ENCODE measurements at regions not wholly inside any gene's neighbourhood (a gene's known extent, or its start where the extent isn't known, plus 50 kb on each side); places are given as distances from the start of the nearest gene placed in this dataset.

DNA sequence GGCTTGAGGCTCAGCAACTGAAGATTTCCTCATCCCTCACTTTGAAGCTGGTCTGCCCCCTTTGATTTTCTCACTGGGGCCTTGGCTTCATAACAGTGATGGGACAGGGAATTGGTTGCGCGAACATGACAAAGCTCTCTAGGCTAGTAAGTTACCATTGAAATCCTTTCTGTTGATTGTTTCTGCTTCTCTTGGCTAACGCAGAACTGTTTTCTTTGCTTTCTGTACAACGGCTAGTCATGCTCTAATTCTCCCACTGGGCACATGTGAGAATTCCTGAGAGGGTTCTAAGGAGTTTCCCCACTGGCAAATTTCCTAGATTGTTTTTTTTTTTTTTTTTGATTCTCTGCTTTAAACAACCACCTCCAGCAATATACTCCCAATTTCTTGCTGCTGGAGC lies 738.6 kb downstream of the PCDH7 start:
- no peak overlapping the region for H3K14ac ChIP-seq (ENCODE audit: insufficient read length)
- H3K9me3 ChIP-seq (ENCODE audit: insufficient read depth in 2 of 2, low read depth in 1 of 2, low read length in 1 of 2) = peaks cover 0 to 4% of the 10 kb centered on the region in 2 experiments; a peak in 1 of 4 replicates
- H3K4me3 ChIP-seq (ENCODE audit: extremely low read depth in 1 of 4, insufficient read depth in 2 of 4, low read depth in 3 of 4, low read length in 4 of 4) = no peak overlapping the region
- CTCF ChIA-PET (ENCODE audit: partially characterized antibody) = no interaction called here
- H4K8ac ChIP-seq (ENCODE audit: extremely low read depth, insufficient read depth, low read length) = no peak overlapping the region
- H3K27me3 ChIP-seq (replicated peaks in 1 of 4; ENCODE audit: control insufficient read depth in 3 of 4, extremely low read depth in 1 of 4, insufficient read depth in 3 of 4, low read length in 3 of 4) = no peaks in the 10 kb centered on the region
- peaks cover 2% of the 10 kb centered on the region; the same call in 1 of the 2 replicates for H3K23me2 ChIP-seq (ENCODE audit: low read depth, low read length)
- no peak overlapping the region for H3K4me2 ChIP-seq (ENCODE audit: insufficient read depth in 1 of 2, low read depth in 2 of 2, low read length in 2 of 2)
- H3K4me1 ChIP-seq (replicated peaks in 1 of 4; ENCODE audit: control insufficient read depth in 3 of 4, insufficient read depth in 4 of 4, low read length in 3 of 4) = peaks cover 0 to 4% (median 0%) of the 10 kb centered on the region in 4 experiments; a peak in 1 of 7 replicates
- H2BK15ac ChIP-seq (ENCODE audit: low read length) = no peak overlapping the region
- no peak overlapping the region for H3K9ac ChIP-seq (replicated peaks in 1 of 4; ENCODE audit: extremely low read depth in 1 of 4, low read depth in 3 of 4, low read length in 3 of 4)
- H3K79me2 ChIP-seq (ENCODE audit: control insufficient read depth in 1 of 2, insufficient read depth in 2 of 2, low read length in 2 of 2) = no peaks in the 10 kb centered on the region
- H3K56ac ChIP-seq (replicated peaks; ENCODE audit: insufficient read length, low read depth, low read length) = no peak overlapping the region
- H4K91ac ChIP-seq (replicated peaks; ENCODE audit: insufficient read length, low read length) = no peak overlapping the region
- FAIRE-seq = no peak
- H2BK5ac ChIP-seq (ENCODE audit: low read depth, low read length) = no peak overlapping the region
- H3K79me1 ChIP-seq (ENCODE audit: low read depth, low read length) = no peaks in the 10 kb centered on the region
- H2AFZ ChIP-seq (ENCODE audit: low read length) = no peak overlapping the region
- DNase-seq (ENCODE audit: low read depth in 1 of 2, low spot score in 2 of 2) = no peak
- H3K36me3 ChIP-seq (ENCODE audit: control insufficient read depth in 2 of 4, insufficient read depth in 4 of 4, low read length in 3 of 4) = no peaks in the 10 kb centered on the region
- H2BK12ac ChIP-seq (ENCODE audit: low read depth, low read length) = no peak overlapping the region
- POLR2A ChIA-PET (ENCODE audit: partially characterized antibody) = no interaction called here
- no peak overlapping the region for H3K27ac ChIP-seq (ENCODE audit: low read depth, low read length)
- TF ChIP-seq CBX8 (IDR thresholded peaks at IDR 0.05; ENCODE audit: borderline replicate concordance, low read depth, low read length) (no peak), SRF (IDR thresholded peaks at IDR 0.05; ENCODE audit: low read depth, low read length) (no peak), KDM1A (IDR thresholded peaks at IDR 0.05; ENCODE audit: borderline replicate concordance, low read length) (no peak), JUN (IDR thresholded peaks at IDR 0.05; ENCODE audit: low read depth, low read length) (no peak), RBBP5 (IDR thresholded peaks at IDR 0.05; ENCODE audit: borderline replicate concordance, low read depth, low read length) (no peak), JUND (IDR thresholded peaks at IDR 0.05; ENCODE audit: low read length) (no peak), HDAC6 (IDR thresholded peaks at IDR 0.05; ENCODE audit: low read depth, low read length) (no peak), RNF2 (IDR thresholded peaks at IDR 0.05; ENCODE audit: borderline replicate concordance, low read depth, low read length, missing control alignments, poor library complexity, severe bottlenecking) (no peak), ASH2L (IDR thresholded peaks at IDR 0.05; ENCODE audit: low read length) (no peak), RXRA (IDR thresholded peaks at IDR 0.05; ENCODE audit: insufficient read depth, low read depth, low read length) (no peak), ATF3 (IDR thresholded peaks at IDR 0.05; ENCODE audit: insufficient read depth, low read depth, low read length) (no peak), POU5F1 (IDR thresholded peaks at IDR 0.05; ENCODE audit: low read depth, low read length) (no peak), RFX5 (IDR thresholded peaks at IDR 0.05; ENCODE audit: borderline replicate concordance, low read depth, low read length) (no peak), BACH1 (IDR thresholded peaks at IDR 0.05; ENCODE audit: low read length) (no peak)
- H4K5ac ChIP-seq (ENCODE audit: insufficient read length, low read depth, low read length) = no peak overlapping the region
- no peak overlapping the region for H3K18ac ChIP-seq (ENCODE audit: extremely low read depth, low read length)
- no peak overlapping the region for H3K4ac ChIP-seq (replicated peaks; ENCODE audit: insufficient read length, low read depth, low read length)
- WGBS, 2 experiments (ENCODE audit: extremely low coverage in 1 of 2, insufficient coverage in 1 of 2, insufficient read length in 1 of 2, insufficient replicate concordance in 2 of 2, low coverage in 1 of 2, low lambda C conversion rate in 2 of 2, missing lambda C conversion rate in 1 of 2) = 98% methylated on average over 4 of the region's 4 CpGs; no CpG with 5 or more reads in 1 of the 2 experiments
- no peaks in the 10 kb centered on the region for H4K20me1 ChIP-seq (replicated peaks in 1 of 2; ENCODE audit: control insufficient read depth in 1 of 2, insufficient read depth in 2 of 2, low read length in 2 of 2)
- H2AK5ac ChIP-seq (ENCODE audit: low read depth, low read length) = no peak overlapping the region
- H2BK20ac ChIP-seq (ENCODE audit: low read length) = no peak overlapping the region
- no peak overlapping the region for H3K23ac ChIP-seq (ENCODE audit: insufficient read length)
- H2BK120ac ChIP-seq (replicated peaks; ENCODE audit: low read depth, low read length) = no peak overlapping the region
